Hematopoietic multipotent progenitor cell treated with erythropoietin and hydrocortisone succinate and interleukin-3 and kit ligand, for 15 days (in vitro differentiated cells): ENCODE measurements at regions not wholly inside any gene's neighbourhood (a gene's known extent, or its start where the extent isn't known, plus 50 kb on each side); places are given as distances from the start of the nearest gene placed in this dataset.

Source experiments
- DNase-seq: peaks from one replicate; pipeline ENCODE4 v3.0.0-alpha.2; 2015; ENCODE audit warnings: low spot score

DNA sequence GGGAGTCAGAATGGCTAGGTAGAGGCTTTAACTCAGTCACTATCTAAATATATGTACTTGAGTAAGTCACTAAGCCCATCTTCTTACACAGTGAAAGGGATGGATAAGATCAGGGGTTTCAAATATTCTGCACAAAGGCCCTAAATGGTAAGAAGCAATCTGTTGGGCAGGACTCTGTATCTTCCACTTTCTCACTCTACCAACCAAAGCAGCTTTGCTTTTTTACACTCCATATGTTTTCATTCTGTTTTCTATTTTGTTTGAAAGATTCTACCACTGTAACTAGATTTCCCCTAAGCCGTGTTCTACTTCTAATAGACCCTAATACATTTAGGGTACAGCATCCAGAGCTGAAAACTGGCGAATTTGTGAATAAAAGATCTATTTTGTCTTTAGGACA lies 477.5 kb upstream of the NMUR2 start:
- DNase-seq, result no peak

DNA sequence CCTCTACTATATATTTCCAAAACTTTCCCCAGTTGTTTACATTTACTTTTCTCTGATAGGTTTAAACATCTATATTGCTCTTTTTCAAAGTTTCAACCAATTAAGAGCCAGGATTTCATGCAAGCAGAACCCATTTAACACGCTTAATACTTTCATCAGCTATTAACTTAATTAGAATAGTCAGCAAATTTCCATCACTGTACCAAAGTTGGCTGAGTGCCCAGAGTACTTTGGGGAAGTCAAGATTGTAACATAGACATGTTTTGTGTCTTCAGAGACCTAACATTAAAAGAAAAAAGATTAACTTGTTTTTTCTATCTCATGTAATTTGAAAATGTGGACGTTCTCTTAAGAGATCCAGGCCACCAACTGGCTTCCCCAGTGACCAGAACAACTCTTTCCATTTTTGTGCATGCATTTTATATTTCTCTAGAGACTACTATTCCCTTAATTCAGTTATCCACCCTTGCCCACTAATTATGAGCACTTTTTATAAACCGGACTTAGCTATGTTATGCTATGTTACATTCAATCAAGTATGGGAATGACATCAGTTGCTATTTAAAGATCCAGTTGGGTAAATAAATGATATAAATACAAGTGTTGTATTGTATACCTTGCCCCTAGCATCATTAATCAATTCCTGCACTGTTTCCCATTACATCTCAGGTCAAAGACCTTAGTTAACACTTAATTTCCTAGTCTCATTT lies 478.1 kb upstream of the NMUR2 start:
- no peak for DNase-seq

DNA sequence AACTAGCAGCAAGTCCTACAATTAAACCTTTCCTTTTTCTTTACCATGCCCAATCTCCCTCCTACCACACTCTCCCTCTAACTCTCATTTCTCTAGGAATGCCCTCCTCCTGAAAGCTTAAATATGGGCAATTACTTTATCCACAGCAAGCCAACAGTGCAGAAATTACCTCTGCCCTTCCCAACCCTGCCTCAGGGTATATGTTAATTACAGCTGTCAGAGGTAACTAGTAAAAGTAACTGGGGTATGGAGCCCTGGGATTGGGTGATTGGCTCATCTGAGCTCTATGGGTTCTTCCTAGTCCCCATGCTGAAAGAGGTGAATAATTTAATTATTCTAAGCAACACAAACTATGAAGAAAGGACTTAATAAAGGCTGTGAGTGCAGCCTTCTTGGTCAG lies 478.9 kb upstream of the NMUR2 start:
- no peak for DNase-seq

DNA sequence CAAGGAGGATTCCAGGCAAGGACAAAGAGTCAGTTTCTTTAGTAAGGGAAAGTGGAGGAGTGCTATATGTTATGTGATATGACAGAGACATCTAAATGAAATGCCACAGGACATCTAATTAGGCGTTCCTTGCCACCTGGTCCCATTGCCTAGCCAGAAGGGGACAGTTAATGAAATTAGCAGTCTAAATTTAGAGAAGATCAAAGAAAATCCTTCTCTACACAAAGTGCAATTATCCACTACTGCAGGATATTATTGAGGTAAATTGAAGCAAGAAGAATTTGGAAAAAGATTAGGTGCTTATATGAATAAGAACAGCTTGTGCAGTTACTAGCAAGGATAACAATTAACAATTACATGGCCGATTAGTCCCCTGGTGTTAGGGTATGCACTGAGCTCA lies 495.3 kb upstream of the NMUR2 start:
- DNase-seq, result no peak

DNA sequence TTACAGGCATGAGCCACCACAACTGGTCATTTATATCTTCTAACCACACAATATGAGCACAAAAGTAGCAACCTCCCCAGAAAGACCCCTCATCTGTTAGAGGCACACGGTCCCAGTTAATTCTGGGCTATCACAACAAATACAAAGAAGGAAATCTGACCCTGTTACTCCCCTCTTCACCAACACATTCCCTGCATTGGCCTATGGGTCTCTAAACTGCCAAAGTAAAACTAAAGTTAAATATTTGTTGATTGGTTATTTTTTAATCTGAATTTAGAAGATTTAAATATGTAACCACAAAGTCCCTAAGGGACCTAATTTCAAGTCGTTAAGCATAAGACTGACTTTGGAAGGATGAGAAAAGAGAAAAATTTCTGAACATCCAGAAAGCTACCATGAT lies 496.7 kb upstream of the NMUR2 start:
- no peak for DNase-seq

DNA sequence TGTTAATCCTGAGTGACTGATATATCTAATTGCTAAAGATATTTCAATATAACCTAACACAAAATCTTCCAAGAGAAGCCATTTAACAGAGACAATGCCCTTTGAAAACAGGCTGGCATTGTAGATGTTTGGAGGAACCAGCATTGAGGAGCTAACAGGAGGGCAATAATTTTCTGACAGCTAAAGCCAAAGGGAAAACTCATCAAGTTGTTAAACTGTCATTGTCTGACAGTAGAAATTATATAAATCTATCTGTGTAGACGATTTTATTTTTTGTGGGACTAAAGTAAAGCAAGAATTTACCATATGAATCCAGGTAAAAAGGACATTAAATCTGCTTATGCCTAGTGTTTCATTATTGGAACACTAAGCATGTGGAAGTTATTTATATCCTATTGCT lies 500.2 kb upstream of the NMUR2 start:
- DNase-seq, result no peak

DNA sequence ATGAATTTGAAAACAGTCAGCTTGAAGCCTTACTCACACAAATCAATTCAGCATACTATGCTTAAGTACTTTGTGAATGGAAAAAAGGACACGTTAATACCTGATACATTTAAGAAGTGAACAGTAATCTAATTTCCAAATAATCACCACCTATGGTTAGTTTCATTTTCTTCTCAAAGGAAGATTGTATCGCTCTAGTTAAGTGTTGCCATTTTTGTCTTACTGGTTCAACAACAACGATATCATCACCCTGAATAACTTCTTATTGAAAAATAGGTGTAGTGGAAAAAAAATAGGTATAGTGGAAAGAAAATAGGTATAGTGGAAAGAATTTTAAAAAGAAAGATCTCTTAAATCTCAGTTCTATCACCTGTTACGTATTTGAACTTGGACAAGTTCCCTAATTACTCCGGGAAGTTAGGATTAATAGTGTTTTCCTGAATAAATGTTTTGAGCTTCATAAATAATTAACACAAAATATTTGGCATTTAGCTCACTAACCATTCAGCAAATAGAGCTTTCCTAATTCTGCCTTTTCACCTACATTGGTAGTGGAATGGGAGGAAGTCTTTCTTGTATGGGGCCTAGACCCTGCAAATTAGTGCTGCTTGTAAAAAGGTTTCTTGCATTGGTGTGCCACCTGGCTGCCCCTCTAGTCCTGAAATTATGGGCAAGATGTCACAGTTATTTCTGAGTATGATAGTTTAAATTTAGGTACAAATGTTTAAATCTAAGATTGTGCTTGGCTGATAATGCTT lies 502.6 kb upstream of the NMUR2 start:
- no peak for DNase-seq

DNA sequence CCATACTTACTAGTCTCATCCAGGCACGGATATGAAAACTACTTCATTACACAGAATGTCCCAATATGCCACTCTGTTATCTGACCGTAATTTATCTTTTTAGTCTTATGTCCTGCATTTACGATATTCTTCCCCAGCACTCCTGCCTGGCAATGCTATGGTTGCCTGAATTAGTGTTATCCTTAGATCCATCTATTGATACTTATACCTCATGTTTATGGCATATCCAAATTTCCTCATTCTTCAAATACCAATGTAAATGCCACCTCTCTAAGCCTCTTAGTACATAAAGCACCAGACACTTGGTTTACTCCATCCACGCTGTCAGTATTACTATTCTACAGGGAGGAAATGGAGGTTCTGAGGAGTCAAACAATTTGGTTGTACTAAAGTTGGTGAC lies 507.8 kb upstream of the NMUR2 start:
- DNase-seq, result no peak

DNA sequence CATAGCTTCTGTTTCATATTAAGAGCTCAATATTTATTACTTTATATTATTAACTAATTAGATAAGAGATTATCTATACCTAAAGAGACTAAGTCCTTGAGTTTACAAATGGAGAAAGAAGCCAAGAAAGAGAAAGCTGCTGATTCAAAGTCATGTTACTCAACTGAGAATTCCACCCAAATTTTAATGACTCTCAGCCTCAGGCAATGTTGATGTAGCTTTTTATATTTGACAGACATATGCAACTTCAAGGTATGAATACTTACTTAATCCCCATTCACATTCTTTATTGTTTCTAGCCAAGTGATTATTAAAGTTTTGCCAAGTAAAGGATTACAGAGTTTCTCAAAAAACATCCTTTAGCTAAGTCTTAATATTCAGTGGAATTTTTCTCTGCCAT lies 527.5 kb upstream of the NMUR2 start:
- DNase-seq, result no peak

DNA sequence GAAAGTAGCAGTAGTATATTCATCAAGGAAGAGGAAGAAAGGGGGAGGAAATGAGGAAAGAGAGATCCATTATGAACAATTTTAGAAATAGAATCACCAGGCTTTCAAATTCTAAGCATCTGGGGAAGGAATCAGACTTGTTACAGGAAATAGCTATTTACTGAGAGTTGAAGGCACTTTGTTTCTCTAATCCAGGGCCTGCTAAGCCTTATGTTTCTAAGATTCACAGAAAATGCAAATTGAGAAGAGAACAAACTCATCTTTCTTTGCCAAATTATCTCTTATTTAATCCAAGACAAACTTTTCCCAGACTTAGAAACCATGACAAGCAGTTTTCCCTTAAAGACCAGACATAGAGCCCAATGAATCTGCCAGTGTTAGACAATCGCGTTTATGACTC lies 528.0 kb upstream of the NMUR2 start:
- no peak for DNase-seq

DNA sequence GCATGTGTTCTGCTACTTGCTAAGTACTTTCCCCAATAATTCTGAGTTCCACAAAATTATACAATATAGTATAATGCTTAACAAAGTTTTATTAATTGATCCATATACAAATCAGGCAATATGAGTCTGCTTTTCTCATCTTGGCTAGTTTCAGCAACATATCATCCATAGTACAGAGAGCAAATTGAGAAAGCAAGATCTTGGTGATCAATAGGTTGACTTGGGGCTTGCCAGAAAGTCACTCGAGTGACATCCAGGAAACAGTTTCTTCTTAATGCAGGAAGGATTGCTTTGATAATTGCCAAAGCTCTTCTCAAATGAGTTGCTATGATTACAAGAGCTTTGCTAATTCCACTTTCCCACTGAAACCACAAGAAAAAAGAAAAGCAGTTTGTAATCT lies 533.6 kb upstream of the NMUR2 start:
- DNase-seq, result no peak

DNA sequence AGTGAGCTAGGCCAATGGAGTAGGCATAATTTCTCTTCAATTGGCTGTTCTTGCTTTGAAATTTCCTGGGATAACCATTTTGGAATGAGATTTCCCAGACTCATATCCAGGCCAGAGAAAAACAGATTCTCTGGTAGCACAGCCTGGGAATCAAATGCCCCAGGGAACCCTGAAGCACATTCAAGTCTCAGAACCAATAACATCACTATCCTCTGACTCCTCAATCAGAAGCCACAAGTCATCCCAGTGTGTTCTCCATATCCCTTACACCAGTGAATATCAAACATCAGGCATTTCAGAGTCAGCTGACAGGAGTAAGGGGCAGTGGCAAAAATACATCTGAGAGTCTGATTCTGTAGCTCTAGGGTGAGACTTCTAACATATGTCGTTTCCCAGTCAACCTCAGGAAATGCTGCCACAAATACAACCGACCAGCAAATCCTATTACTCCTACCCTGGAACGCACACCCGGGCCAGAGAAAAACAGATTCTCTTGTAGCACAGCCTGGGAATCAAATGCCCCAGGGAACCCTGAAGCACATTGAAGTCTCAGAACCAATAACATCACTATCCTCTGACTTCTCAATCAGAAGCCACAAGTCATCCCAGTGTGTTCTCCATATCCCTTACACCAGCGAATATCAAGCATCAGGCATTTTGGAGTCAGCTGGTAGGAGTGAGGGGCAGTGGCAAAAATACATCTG lies 537.7 kb upstream of the NMUR2 start:
- no peak for DNase-seq

DNA sequence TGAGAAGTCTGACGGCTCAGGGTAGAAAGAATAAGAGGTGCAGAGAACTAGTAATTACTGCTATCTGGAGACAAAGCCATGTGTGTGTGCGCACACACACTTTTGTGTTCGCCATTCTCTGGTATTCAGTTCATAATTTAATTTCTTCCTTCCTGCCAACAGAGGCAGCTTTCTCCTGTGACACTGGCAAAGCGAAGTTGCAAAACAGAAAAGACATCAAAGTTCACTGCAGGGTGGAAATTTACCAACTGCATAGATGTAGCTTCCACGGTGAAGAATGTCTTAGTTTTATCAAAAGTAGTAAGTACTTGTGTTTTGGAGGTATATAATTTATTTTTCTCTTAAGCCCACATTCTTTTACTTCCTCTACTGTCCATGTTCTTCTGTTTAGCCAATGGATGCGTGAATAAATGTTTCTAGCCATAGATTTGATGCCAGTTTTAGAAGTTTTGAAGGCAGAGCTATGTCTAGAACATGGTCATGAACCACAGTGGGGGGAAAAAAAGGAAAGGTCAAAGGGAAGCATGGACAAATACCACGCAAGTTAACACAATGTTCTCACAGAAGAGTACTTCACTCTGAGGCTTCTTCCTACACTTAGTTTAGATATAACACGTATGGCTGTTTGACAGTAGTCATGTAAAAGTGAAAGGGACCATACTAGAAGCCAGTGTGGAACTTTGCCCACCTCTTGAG lies 536.5 kb upstream of the GRIA1 start:
- no peak for DNase-seq

DNA sequence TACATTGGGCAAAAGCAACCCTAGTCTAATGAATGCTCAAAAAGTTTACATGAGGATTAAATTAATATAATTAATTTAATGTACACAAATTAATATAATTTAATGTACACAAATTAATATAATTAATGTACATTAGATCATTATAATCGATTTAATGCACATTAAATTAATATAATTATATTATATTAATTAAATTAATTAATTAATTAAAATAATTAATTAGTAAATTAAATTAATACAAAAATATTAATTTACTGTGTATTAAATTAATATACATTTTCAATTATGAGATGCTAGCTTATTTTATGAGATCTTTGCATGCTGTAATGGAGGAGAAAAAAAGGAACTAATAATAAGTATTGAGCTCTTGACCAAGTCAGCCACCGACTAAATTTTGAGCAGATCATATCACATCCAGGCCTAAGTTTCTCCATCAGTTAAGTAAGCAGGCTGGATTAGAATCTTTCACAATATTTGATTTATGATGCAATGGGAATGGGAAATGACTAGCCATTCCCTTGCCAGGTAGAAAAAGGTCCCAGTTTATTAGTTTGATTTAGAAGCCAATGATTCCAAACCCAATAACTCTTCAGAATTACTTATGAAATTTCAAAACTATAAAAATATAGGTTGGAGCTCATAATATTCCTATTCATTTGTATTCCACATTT lies 533.4 kb upstream of the GRIA1 start:
- DNase-seq, result no peak

DNA sequence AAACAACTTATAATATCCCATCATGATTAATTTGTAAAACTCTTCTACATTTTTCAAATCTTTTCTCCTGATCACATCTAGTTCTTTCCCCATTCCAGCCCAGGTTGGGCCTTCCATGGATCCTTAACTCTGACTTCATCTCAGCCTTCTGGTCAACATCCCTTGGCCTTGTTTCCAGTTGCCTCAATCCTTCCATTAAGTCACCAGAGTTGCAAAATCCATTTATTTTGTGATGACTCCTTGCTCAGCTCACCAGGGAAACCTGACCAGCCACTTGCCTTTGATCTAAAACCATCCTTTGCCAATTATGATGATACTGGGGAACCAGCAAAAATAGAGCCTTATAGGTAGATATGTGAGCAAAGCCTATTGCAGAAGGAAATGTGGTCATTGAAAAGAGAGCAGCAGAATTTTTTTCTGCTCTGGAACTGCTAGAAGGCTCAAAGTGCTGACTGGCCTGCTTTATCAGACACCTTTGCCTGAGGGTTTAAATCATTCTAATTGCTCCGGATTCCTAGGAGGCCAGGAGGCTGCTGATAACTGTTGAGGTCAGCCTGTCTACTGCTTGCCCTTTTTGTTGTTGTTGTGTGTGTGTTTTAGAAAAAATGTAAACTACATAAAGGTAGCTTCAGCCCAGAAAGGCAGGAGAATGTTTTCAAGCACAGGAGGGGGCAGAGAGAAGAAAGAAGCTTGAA lies 512.2 kb upstream of the GRIA1 start:
- no peak for DNase-seq

DNA sequence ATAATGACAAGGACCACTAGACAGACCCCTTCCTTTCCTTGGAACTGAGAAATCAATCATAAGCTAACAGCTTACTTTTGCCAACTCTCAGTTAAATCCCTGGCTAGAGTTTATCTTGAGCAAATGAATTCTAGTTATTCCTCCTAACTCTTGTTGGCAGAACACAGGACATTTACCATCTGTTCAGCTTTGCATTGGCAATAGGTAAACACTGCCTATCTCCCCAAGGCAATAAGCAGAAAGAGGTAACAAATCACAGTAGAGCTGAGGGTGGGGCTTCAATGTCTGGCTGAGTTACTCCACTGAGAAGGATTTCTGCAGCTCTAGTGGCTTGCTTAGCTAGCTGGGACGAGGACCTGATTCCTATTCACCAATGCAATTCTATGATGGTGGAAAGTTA lies 503.3 kb upstream of the GRIA1 start:
- no peak for DNase-seq

DNA sequence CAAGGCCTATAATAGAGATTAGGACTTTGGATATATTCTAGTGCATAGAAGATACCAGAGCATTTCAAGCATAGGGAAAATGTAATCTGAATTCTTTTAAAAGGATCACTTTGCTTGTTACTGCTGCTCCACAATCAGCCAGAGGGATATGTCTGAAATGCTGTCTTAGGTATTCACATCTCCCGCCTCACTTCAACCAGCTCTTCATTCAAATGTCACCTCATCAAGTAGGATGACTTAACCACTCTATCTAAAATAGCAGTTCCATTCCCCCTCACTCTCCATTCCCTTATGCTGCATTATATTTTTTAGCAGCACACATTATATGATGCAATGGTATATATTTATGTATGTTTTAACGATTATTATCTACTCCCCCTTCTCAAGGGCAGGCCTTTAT lies 500.3 kb upstream of the GRIA1 start:
- no peak for DNase-seq

DNA sequence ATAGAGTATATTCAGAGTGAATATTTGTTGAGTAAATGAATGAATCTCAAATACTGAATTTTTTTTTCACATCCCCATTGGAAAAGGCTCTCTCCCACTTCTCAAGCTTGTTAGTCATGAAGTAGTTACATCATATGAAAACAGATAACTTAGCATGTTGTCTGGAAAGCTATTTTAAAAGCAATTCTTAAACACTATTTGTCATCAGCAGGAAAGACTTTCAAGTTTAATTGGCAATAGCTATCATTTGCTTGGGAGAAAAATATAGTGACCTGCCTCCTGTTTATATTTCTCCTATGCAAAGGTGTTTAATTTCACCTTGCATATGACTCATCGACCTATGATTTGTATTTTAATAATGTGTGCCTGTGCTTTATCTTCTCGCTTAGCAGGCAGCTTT lies 499.8 kb upstream of the GRIA1 start:
- DNase-seq, result no peak

DNA sequence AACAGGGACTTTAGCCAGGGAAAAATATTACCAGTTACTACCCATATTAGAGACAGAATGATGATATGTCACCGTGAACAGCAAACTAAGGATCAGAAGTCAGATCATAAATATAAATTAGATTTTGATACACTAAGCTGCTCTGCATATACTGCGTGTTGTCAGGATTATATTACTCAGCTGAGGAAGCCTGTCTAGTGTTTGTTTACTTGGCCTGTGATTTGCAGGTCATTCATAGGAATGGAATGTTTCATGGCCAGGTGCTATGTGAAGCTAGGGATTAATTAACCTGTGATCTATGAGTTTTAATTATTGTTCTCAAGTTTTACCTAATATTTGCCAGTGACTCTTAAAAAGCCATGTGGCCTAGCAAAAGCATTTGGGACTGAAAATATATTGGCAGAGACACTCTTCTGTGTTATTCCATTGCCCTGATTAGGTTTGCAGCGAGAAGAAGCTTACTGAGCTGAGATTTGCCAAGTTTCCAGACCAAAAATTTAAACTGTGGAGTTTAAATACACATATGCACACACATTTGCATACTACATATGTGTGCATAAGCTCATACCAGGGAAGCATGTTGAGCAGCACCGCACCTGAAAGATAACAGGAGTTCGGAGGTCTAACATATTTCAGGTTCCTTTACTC lies 496.3 kb upstream of the GRIA1 start:
- no peak for DNase-seq

DNA sequence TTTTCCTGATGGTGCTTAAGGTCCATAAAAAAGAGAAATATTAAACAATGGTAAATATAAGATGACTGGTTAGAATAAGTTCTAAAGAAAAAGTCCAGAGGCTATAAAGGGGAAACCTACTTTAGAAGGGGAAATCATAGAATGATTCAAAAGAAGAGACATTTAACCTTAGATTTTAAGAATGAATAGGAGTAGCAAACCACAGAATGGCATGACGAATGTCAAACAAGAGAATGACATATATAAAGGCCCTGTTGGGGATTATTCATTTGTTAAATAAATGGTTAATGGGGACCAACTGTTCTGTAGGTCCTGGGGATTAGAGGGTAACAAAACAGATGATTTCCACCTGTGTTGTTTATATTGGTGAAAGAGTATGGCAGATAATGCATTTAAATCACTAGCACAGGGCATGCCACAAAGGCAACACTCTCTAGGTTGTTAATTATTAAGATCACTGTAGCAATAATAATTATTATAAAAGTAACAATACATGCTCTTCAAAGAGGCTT lies 495.2 kb upstream of the GRIA1 start:
- no peak for DNase-seq

DNA sequence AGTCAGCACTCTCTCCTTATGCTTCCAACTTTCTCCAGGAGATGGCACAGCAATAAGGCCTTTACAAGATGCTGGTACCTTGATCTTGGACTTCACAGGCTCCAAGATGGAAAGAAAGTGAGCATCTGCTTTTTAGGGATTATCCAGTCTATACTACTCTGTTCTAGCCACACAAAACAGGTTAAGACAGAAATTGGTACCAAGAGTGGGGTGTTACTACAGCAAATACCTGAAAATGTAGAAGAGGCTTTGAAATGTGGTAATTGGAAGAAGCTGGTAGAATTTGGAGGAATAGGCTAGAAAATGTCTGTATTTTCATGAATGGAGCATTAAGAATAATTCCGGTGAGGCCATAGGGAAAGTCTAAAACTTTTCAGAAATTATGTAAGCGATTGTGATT lies 484.8 kb upstream of the GRIA1 start:
- DNase-seq, result no peak
